Skeletal muscle cell (primary cell): ENCODE measurements at regions not wholly inside any gene's neighbourhood (a gene's known extent, or its start where the extent isn't known, plus 50 kb on each side); places are given as distances from the start of the nearest gene placed in this dataset.
"Not testable (repeated sequence)": the region's sequence is repeated elsewhere in the genome, so short reads cannot be mapped to it uniquely, and the experiment has no call there.

Experiments
- DNase-seq: peaks from one replicate; pipeline ENCODE4 v3.0.0-alpha.2; 2010; ENCODE audit warnings: low read depth
- H3K4me3 ChIP-seq: 2 replicates; pipeline ENCODE4 v1.5.1; 2011; ENCODE audit warnings: low read depth, mild to moderate bottlenecking, control low read depth, low read length, moderate library complexity

DNA sequence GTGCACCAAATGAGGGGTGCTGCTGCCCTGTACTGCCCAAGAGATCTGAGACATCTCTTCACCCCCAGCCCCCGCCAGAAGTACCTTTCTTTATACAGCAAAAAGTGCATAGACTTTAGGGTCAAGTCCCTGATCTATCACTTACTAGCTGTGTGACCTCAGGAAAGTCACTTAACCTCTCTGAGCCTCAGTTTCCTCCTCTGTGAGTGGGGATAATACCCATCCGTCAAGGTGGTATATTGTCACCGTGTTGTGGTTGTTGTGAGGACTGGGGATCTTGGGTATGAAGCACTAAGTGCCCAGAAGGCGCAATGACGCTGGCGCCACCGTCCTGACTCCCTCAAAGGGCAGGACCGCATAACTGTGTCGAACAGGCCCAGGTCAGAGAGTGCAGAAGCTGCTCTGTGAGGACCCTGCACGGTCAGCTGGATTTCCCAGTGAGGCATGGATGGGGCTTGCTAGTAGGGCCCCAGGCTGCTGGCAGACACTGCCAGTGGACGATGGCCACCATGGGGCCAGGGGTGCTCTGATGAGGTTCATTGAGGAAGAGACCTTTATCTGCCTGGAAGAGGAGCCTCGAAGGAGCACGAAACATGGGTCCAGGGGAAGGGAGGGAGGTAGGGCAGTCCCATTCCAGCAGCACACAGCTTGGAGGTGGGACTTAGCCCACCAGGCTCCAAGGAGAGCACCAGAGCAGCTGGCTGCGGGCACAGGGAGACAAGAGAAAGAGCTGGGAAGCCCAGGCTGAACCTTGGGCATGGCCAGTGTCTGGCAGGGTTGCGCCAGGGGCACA is 61.8 kb upstream of the LAPTM4A start:
- H3K4me3 ChIP-seq: no peak overlapping the region

DNA sequence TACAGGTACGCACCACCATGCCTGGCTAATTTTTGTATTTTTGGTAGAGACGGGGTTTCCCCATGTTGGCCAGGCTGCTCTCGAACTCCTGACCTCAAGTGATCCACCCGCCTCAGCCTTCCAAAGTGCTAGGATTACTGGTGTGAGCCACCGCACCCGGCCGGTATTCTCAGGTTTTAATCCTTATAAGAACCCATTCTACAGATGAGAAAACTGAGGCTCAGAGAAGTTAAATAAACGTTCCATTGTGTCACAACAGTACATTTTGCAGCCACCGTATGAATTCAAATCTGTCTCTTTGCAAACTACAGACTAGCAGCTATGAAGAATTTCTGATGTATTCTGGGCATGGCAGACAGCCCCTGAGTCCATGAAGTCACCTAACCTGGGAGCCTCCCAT is 60.9 kb upstream of the LAPTM4A start:
- not testable (repeated sequence) for H3K4me3 ChIP-seq, DNase-seq

More for the DNA sequence above, 61.8 kb upstream of the LAPTM4A start:
- DNase-seq: no peak

DNA sequence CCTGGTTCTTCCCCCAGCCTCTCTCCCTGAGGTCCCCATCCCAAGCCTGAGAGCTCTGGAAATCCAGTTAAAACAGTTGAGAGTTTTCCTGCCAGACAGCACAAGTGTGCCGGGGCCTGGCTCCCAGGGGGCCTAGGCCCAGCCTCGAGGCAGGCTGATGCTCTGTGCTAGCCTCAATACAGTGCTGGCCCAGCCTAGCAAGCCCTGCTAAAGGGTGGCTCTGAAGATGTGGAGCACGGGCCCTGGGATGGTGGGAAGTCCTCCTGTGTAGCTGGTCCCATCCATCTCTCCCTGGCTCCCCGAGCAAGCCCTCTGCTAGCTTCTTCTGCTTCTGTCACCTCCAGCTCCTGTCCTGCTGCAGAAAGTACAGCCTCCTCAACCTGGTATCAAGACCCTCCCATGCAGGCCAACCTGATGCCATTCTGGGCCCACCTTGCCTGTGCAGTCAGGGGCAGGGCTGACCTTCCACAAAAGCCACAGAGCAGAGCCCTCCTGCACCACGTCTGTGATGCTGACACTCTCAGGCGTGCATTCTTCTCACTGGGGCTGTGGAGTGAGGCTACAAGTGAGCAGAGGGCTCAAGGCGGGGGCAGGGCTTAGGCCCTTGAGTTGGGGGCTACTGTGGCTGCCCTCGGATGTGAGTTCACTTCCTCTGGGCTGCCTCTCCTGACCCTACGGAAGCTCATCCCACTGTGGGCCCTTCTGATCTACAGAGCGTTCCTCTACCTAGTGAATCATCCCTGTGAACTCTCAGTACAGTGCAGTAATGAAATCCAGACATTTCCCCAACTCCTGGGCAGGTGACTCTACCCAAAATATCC is 60.1 kb upstream of the LAPTM4A start:
- H3K4me3 ChIP-seq: no peak overlapping the region
- no peak for DNase-seq

DNA sequence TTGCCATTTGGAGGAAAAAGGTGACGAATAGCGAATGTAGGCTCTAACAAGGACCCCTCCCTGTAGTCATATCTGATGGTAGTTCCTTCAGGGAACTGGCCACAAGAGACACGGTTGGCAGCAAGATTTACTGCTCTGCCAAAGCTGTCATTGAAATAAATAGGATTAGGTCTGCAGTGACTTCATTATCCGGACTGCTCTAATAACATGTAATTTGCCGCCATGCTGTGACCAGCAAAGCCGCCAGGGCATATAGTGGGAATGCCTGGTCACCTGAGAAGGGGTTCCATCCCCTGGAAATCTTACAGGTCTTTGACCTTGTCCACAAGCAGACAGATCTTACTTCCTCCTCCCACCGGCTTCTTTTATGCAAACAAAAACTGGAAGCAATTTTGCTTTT is 59.4 kb upstream of the LAPTM4A start:
- DNase-seq: no peak
- no peak overlapping the region for H3K4me3 ChIP-seq

DNA sequence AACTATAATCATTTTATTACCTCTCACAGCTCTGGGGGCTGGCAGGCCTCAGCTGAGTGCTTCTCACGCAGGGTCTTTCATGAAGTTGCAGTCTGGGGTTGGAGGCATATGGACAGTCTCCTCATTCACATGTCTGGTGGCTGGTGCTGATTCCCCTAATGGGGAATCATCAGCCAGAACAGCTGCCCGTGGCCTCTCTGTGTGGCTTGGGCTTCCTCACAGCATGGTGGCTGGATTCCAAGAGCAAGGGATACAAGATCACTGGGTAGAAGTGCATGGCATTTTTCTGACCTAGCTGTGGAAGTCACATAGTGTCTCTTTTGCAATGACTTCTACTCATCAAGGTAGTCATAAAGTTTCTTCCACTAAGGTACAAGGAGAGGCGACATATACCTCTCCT is 59.0 kb upstream of the LAPTM4A start:
- DNase-seq: no peak

DNA sequence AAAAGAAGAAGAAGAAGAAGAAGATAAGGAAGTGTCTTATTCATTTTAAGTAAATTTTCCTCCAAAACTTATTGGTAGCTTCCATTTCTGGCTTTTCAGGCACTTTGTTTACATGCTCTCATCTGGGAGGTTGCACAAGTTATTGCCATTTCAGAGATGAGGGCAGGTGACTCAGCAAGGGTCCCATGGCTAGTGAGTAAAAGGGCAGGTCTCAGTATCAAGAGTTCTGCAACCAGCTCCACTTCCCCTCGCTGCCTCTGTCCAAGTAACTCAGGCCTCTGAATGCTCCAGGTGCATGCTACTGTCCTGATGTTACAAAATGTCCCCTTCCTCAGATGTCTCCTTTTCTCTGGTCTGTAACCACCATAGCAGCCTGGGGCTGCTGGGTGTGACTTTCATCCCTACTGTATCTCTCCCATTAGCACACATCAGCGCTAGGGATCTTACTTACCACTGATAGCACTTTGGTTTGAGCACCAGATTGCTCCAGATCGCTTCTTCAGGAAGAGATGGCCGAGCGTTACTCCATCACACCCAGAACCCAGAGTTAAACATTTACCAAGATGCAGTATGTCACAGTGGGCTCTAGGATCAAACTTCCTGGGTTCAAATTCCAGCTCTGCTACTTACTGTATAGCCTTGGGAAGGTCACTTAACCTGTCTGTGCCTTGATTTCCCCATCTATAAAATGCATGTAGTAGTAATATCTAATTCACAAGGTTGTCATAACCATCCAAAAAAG is 57.4 kb upstream of the LAPTM4A start:
- DNase-seq: peak; percentile 36
- H3K4me3 ChIP-seq: no peak overlapping the region

More for the DNA sequence above, 59.0 kb upstream of the LAPTM4A start:
- H3K4me3 ChIP-seq: no peak overlapping the region

DNA sequence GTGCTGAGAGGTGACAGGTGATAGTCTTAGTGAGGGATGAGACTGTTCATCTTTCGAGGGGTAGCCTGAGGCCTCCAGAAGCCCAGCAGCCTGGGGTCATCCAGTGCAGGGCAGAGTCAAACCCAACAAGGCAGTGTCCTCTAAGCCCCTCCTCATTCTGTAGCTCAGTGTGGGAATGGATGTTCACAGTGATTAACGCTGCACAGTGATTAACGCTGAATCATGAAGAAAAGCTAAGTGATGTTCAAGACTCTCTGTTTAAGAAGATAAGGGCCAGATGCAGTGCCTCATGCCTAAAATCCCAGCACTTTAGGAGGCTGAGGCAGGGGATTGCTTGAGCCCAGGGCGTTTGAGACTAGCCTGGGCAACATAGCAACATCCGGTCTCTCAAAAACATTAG is 56.3 kb upstream of the LAPTM4A start:
- H3K4me3 ChIP-seq: no peak overlapping the region
- DNase-seq: no peak

DNA sequence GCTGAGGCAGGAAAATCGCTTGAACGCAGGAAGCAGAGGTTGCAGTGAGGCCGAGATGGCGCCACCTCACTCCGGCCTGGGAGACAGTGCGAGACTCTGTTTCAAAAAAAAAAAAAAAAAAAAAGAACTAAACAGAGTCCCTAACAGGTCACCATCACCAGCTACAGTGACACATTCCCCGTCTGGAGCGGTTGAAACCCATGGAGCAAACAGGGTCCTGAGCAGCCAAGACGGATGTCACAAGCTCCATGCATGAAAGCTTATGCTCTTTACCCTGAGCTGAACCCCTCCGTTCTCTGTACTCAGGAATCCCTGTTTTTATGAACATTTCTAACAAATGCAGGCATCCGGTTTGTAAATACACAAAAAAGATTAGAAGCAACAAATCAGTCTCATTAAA is 55.9 kb upstream of the LAPTM4A start:
- no peak overlapping the region for H3K4me3 ChIP-seq

DNA sequence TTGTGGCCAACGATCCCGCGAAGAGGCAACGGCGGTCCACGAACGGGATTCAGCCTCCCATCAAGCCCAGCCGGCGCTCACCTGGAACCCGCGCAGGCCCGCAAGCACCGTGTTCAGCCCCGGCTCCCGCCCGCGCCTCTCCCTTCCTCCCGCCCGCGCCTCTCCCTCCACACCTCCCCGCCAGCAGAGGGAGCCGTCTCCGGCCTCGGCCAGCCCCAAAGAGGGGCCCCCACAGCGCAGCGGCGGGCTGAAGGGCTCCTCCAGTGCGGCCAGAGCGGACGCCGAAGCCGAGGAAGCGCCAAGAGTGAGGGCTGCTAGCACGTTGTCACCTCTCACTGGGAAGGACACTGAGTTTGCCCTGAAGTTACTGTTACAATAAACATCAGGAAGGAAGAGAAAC is 55.3 kb upstream of the LAPTM4A start:
- no peak for DNase-seq
- no peak overlapping the region for H3K4me3 ChIP-seq

More for the DNA sequence above, 55.9 kb upstream of the LAPTM4A start:
- DNase-seq: no peak

DNA sequence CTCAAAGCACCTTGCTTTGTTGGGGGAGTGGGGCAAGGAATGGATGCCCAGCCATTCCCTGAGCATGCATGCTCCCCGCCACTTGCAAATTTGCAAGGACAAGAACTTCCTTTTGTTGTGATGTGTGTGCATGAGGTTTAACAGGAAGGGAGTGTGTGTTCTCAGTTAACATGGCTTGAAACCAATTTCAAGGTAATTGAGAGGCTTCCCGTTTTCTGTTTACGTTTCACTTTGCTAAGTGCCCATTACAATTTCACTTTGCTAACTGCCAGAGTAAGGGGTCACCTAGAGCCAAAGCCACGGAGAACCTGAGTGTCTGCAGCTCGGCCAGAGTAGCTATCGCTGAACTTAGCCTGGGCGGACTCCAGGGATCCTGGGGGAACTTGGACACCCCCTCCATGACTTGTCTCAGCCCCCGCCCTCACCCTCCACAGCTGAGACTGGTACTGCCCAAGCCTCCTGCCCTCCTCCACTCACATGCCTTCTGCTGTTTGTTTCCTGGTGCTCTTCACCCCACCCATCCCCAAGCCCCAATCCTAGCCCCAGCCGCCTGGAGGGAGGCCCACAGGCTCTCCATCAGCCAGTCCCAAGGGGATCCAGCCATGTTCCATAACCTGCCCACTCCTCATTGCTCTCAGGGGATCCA is 53.6 kb upstream of the LAPTM4A start:
- DNase-seq: no peak
- no peak overlapping the region for H3K4me3 ChIP-seq

DNA sequence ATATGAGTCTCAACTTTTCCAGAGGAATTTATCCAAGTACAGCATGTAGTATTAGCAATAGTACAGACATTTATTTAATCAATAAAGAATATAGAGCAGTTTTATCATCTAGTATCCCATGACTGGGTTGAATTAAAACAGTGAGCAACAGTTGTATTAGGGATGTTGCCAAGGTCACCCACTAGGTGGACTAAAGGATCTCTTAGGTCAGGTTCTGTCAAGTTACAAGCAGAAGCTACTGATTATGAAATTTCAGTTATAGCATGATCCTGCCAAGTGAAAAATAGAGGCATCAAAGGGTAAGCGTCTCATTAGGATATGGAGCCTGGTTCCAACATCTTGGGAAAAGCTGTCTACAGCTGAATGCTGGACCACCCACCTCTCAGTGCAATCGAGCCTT is 52.1 kb upstream of the LAPTM4A start:
- no peak overlapping the region for H3K4me3 ChIP-seq
- DNase-seq: no peak
